ENCODE measurements at regions not wholly inside any gene's neighbourhood (a gene's known extent, or its start where the extent isn't known, plus 50 kb on each side); places are given as distances from the start of the nearest gene placed in this dataset.
A peak's percentile ranks its signal among the peaks of the same experiment; 100 is the strongest.

DNA sequence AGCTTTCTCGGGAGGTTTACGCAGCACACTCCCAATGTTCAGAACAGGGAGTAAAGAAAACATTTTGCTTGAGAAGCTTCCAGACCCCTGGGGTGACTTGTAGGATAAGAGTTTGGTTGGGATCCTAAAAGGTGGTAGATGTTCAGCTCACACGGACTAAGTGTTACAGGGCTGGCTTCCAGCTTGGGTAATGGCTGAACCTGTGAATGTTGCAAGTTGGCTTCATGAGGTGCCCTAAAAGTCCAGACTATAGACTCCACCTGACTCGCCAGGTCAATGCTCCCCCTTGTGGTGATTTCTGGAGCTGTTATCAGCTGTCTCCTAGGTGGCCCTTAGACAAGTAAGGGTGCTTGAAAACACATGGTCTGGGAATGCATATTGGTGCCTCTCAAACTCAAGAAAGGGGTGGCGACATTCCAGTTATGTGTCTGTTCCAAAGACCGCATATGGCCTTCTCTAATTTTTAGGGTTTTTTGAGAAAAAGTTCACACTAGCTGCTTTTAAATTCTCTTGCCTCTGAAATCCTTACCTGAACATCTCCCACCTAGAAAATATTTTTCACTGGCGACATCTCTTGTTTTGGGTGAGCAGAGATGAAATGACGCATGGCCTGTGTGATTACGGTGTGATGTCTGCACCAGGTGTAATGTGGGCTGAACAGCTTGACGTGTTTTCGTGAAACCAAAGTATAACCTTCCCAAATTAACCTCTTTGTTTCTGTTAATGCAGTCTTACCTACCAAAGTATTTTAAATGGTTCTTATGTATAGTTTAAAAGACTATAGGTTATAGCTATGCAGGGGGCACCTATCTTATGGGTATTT, 175.7 kb upstream of the KBTBD8 start:
- TF ChIP-seq, protein P1, sequence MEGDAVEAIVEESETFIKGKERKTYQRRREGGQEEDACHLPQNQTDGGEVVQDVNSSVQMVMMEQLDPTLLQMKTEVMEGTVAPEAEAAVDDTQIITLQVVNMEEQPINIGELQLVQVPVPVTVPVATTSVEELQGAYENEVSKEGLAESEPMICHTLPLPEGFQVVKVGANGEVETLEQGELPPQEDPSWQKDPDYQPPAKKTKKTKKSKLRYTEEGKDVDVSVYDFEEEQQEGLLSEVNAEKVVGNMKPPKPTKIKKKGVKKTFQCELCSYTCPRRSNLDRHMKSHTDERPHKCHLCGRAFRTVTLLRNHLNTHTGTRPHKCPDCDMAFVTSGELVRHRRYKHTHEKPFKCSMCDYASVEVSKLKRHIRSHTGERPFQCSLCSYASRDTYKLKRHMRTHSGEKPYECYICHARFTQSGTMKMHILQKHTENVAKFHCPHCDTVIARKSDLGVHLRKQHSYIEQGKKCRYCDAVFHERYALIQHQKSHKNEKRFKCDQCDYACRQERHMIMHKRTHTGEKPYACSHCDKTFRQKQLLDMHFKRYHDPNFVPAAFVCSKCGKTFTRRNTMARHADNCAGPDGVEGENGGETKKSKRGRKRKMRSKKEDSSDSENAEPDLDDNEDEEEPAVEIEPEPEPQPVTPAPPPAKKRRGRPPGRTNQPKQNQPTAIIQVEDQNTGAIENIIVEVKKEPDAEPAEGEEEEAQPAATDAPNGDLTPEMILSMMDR (IDR thresholded peaks at IDR 0.05): peak; percentile 48 to 80 (median 64)
- TF ChIP-seq POLR2AphosphoS5 (IDR thresholded peaks at IDR 0.05) (no peak), EP300 (IDR thresholded peaks at IDR 0.05) (no peak)
